ENCODE measurements at regions not wholly inside any gene's neighbourhood (a gene's known extent, or its start where the extent isn't known, plus 50 kb on each side); places are given as distances from the start of the nearest gene placed in this dataset.

DNA sequence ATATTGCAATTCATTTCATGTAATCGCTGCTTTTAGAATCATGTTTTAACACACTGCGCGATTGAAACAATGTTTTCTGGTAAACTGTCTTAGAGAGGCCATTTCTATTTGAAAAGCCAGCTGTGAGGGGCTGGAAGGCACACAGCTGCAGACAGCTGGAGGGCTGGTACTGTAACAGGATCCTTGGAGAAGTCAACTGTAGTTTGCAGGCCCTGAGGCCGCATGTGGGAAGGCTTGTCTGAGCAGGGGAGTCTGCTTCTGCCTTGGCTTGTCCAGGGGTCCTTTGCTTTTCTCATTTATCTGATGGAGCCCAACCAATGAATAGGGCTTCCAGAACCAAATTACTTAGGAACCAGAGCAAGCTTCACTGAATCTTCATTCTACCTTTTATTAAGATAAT, 313.5 kb downstream of the BLID start:
- TF ChIP-seq, protein P1, sequence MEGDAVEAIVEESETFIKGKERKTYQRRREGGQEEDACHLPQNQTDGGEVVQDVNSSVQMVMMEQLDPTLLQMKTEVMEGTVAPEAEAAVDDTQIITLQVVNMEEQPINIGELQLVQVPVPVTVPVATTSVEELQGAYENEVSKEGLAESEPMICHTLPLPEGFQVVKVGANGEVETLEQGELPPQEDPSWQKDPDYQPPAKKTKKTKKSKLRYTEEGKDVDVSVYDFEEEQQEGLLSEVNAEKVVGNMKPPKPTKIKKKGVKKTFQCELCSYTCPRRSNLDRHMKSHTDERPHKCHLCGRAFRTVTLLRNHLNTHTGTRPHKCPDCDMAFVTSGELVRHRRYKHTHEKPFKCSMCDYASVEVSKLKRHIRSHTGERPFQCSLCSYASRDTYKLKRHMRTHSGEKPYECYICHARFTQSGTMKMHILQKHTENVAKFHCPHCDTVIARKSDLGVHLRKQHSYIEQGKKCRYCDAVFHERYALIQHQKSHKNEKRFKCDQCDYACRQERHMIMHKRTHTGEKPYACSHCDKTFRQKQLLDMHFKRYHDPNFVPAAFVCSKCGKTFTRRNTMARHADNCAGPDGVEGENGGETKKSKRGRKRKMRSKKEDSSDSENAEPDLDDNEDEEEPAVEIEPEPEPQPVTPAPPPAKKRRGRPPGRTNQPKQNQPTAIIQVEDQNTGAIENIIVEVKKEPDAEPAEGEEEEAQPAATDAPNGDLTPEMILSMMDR (IDR thresholded peaks at IDR 0.05; ENCODE audit: insufficient read depth, low read depth, low read length), result no peak
- no peak for TF ChIP-seq EZH2 (IDR thresholded peaks at IDR 0.05; ENCODE audit: insufficient read depth, low read length)

Data from astrocyte (in vitro differentiated cells and primary cell).